Neural cell (in vitro differentiated cells): ENCODE measurements at regions not wholly inside any gene's neighbourhood (a gene's known extent, or its start where the extent isn't known, plus 50 kb on each side); places are given as distances from the start of the nearest gene placed in this dataset.

Experiments used
- H2AFZ ChIP-seq: fragments of 200-600, 300-800 bp; sonication (generic), shearing (Covaris generic); 2 replicates; pipeline ENCODE4 v1.6.0; 2014; ENCODE audit warnings: low read depth, mild to moderate bottlenecking, antibody characterized with exemption, low read length, moderate library complexity
- H3F3A ChIP-seq: fragments of 200-600 bp; shearing (Covaris generic); 2 replicates; pipeline ENCODE4 v1.6.1; 2016; ENCODE audit warnings: mild to moderate bottlenecking, moderate library complexity, mixed read lengths, antibody characterized with exemption, low read length; ENCODE audit not compliant: insufficient read depth, poor library complexity, severe bottlenecking
- H3K27ac ChIP-seq: fragments of 200-600, 300-800 bp; sonication (generic), shearing (Covaris generic); 2 replicates; pipeline ENCODE4 v1.5.1; 2014; ENCODE audit warnings: mild to moderate bottlenecking, low read length, moderate library complexity
- H3K27me3 ChIP-seq: fragments of 300-800, 200-600 bp; sonication (generic), shearing (Covaris generic); 2 replicates; pipeline ENCODE4 v1.6.0; 2014; ENCODE audit warnings: mild to moderate bottlenecking, low read depth, low read length, moderate library complexity; ENCODE audit not compliant: insufficient read depth
- H3K36me3 ChIP-seq: fragments of 300-800, 200-600 bp; sonication (generic), shearing (Covaris generic); 2 replicates; pipeline ENCODE4 v1.5.1; 2014; ENCODE audit warnings: mild to moderate bottlenecking, antibody characterized with exemption, low read length, moderate library complexity; ENCODE audit not compliant: insufficient read depth
- H3K4me2 ChIP-seq: fragments of 300-800, 200-600 bp; sonication (generic), shearing (Covaris generic); 2 replicates; pipeline ENCODE4 v1.6.0; 2014; ENCODE audit warnings: mild to moderate bottlenecking, low read length
- H3K4me3 ChIP-seq: fragments of 300-800, 200-600 bp; sonication (generic), shearing (Covaris generic); 2 replicates; pipeline ENCODE4 v1.5.1; 2014; ENCODE audit warnings: mild to moderate bottlenecking, low read length, moderate library complexity
- H3K79me2 ChIP-seq: fragments of 200-600 bp; shearing (Covaris generic); replicated peaks from 2 replicates; pipeline ENCODE4 v1.6.0; 2014; ENCODE audit warnings: mild to moderate bottlenecking, low read length, moderate library complexity; ENCODE audit not compliant: insufficient read depth
- H3K9ac ChIP-seq: fragments of 300-800, 200-600 bp; sonication (generic), shearing (Covaris generic); 2 replicates; pipeline ENCODE4 v1.6.1; 2016; ENCODE audit warnings: mild to moderate bottlenecking, low read length, mixed read lengths
- H3K9me2 ChIP-seq: fragments of 200-600 bp; shearing (Covaris generic); 2 replicates; pipeline ENCODE4 v1.6.1; 2016; ENCODE audit warnings: mild to moderate bottlenecking, low read length, mixed read lengths; ENCODE audit not compliant: insufficient read depth
- H3K9me3 ChIP-seq: fragments of 200-600, 300-800 bp; sonication (generic), shearing (Covaris generic); 2 replicates; pipeline ENCODE4 v1.6.1; 2016; ENCODE audit warnings: mild to moderate bottlenecking, mixed run types, low read length, moderate library complexity, mixed read lengths
- H4K20me1 ChIP-seq: fragments of 200-600 bp; shearing (Covaris generic); 2 replicates; pipeline ENCODE4 v1.6.1; 2016; ENCODE audit warnings: mild to moderate bottlenecking, mixed run types; ENCODE audit not compliant: insufficient read depth
- EP300 ChIP-seq: fragments of 450-650 bp; conservative IDR thresholded peaks from 2 replicates; pipeline ENCODE4 v1.6.1; 2014; ENCODE audit warnings: antibody characterized with exemption, mild to moderate bottlenecking, moderate library complexity; ENCODE audit not compliant: poor library complexity, severe bottlenecking
- EZH2 ChIP-seq: fragments of 200-600, 300-800 bp; shearing (Covaris generic), sonication (generic); IDR thresholded peaks from 2 replicates; pipeline ENCODE4 v1.6.1; 2014; ENCODE audit warnings: antibody characterized with exemption, low read length, borderline replicate concordance, mild to moderate bottlenecking; ENCODE audit not compliant: insufficient read depth, poor library complexity, severe bottlenecking
- MXI1 ChIP-seq: fragments of 450-650 bp; conservative IDR thresholded peaks from 2 replicates; pipeline ENCODE4 v1.6.1; 2014; ENCODE audit warnings: antibody characterized with exemption, mild to moderate bottlenecking; ENCODE audit not compliant: poor library complexity, severe bottlenecking
- POLR2AphosphoS5 ChIP-seq: IDR thresholded peaks from 2 replicates; pipeline ENCODE4 v1.6.1; 2012
- RAD21 ChIP-seq: fragments of 450-650 bp; conservative IDR thresholded peaks from 2 replicates; pipeline ENCODE4 v1.6.1; 2014; ENCODE audit warnings: antibody characterized with exemption, mild to moderate bottlenecking, moderate library complexity
- SMC3 ChIP-seq: fragments of 450-650 bp; conservative IDR thresholded peaks from 2 replicates; pipeline ENCODE4 v1.6.1; 2014; ENCODE audit warnings: antibody characterized with exemption, mild to moderate bottlenecking, moderate library complexity; ENCODE audit not compliant: poor library complexity
- TAF1 ChIP-seq: IDR thresholded peaks from 2 replicates; pipeline ENCODE4 v1.6.1; 2012; ENCODE audit warnings: low read depth
- TF ChIP-seq, protein P1 (sequence below): fragments of 450-650 bp; IDR thresholded peaks from 2 replicates; pipeline ENCODE4 v1.5.1; 2014; ENCODE audit warnings: antibody characterized with exemption, mild to moderate bottlenecking, moderate library complexity; ENCODE audit not compliant: poor library complexity, severe bottlenecking
- TF ChIP-seq, protein P2 (sequence below): IDR thresholded peaks from 2 replicates; pipeline ENCODE4 v1.6.1; 2012; ENCODE audit warnings: borderline replicate concordance

GRCh38 chr2:126769118-126769517 is 113.2 kb downstream of the GYPC start:
- no peak overlapping the region for H3K4me3 ChIP-seq
- no peak overlapping the region for H2AFZ ChIP-seq
- H3K27ac ChIP-seq = no peak overlapping the region
- H3K9ac ChIP-seq = no peak overlapping the region
- no peaks in the 10 kb centered on the region for H3K79me2 ChIP-seq
- no peaks in the 10 kb centered on the region for H4K20me1 ChIP-seq
- no peaks in the 10 kb centered on the region for H3K9me2 ChIP-seq
- no peak overlapping the region for H3K4me2 ChIP-seq
- no peaks in the 10 kb centered on the region for H3K27me3 ChIP-seq
- H3K36me3 ChIP-seq = no peaks in the 10 kb centered on the region
- no peaks in the 10 kb centered on the region for H3F3A ChIP-seq
- TF ChIP-seq EZH2 = no peak
- TF ChIP-seq TAF1 = no peak
- no peaks in the 10 kb centered on the region for H3K9me3 ChIP-seq

GRCh38 chr2:126770466-126770865 is 114.5 kb downstream of the GYPC start:
- no peaks in the 10 kb centered on the region for H3K9me3 ChIP-seq
- H3K79me2 ChIP-seq = no peaks in the 10 kb centered on the region
- no peak overlapping the region for H2AFZ ChIP-seq
- H3K9ac ChIP-seq = no peak overlapping the region
- H3K27ac ChIP-seq = no peak overlapping the region
- no peaks in the 10 kb centered on the region for H3K27me3 ChIP-seq
- TF ChIP-seq RAD21 = no peak
- no peak for TF ChIP-seq MXI1
- TF ChIP-seq EP300 = no peak
- TF ChIP-seq POLR2AphosphoS5 = no peak
- TF ChIP-seq TAF1 = no peak
- TF ChIP-seq, protein P1, sequence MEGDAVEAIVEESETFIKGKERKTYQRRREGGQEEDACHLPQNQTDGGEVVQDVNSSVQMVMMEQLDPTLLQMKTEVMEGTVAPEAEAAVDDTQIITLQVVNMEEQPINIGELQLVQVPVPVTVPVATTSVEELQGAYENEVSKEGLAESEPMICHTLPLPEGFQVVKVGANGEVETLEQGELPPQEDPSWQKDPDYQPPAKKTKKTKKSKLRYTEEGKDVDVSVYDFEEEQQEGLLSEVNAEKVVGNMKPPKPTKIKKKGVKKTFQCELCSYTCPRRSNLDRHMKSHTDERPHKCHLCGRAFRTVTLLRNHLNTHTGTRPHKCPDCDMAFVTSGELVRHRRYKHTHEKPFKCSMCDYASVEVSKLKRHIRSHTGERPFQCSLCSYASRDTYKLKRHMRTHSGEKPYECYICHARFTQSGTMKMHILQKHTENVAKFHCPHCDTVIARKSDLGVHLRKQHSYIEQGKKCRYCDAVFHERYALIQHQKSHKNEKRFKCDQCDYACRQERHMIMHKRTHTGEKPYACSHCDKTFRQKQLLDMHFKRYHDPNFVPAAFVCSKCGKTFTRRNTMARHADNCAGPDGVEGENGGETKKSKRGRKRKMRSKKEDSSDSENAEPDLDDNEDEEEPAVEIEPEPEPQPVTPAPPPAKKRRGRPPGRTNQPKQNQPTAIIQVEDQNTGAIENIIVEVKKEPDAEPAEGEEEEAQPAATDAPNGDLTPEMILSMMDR = no peak
- TF ChIP-seq, protein P2, sequence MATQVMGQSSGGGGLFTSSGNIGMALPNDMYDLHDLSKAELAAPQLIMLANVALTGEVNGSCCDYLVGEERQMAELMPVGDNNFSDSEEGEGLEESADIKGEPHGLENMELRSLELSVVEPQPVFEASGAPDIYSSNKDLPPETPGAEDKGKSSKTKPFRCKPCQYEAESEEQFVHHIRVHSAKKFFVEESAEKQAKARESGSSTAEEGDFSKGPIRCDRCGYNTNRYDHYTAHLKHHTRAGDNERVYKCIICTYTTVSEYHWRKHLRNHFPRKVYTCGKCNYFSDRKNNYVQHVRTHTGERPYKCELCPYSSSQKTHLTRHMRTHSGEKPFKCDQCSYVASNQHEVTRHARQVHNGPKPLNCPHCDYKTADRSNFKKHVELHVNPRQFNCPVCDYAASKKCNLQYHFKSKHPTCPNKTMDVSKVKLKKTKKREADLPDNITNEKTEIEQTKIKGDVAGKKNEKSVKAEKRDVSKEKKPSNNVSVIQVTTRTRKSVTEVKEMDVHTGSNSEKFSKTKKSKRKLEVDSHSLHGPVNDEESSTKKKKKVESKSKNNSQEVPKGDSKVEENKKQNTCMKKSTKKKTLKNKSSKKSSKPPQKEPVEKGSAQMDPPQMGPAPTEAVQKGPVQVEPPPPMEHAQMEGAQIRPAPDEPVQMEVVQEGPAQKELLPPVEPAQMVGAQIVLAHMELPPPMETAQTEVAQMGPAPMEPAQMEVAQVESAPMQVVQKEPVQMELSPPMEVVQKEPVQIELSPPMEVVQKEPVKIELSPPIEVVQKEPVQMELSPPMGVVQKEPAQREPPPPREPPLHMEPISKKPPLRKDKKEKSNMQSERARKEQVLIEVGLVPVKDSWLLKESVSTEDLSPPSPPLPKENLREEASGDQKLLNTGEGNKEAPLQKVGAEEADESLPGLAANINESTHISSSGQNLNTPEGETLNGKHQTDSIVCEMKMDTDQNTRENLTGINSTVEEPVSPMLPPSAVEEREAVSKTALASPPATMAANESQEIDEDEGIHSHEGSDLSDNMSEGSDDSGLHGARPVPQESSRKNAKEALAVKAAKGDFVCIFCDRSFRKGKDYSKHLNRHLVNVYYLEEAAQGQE = no peak
- no peak for TF ChIP-seq EZH2
- no peak for TF ChIP-seq SMC3
- H3K9me2 ChIP-seq = no peaks in the 10 kb centered on the region
- H3F3A ChIP-seq = no peaks in the 10 kb centered on the region
- no peaks in the 10 kb centered on the region for H3K36me3 ChIP-seq
- no peak overlapping the region for H3K4me2 ChIP-seq
- H3K4me3 ChIP-seq = no peak overlapping the region
- no peaks in the 10 kb centered on the region for H4K20me1 ChIP-seq

DNA sequence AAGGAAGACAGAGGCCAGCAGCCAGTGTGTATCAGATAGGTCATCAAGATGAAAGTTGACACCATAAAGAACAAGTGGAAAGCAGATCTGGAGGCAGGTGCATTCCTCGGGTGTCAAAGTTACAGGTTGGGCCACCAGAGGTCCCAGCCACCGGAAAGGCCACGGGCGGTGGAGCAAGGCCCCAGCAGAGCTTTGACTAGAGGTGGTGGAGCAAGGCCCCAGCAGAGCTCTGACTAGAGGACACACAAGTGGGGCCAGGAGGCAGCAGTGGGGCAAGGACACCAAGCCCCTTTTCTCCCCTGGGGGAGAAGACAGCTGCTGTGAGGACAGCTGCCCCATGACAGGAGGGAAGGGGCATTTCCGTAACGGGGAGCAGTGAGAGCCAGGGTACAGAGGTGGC is 115.1 kb downstream of the GYPC start:
- H3K79me2 ChIP-seq = no peaks in the 10 kb centered on the region

More for the DNA sequence above, 115.1 kb downstream of the GYPC start:
- Histone ChIP-seq H3K4me2 (no peak overlapping the region), H3K27ac (no peak overlapping the region), H3K9ac (no peak overlapping the region), H3F3A (no peaks in the 10 kb centered on the region), H2AFZ (no peak overlapping the region), H3K36me3 (no peaks in the 10 kb centered on the region), H3K4me3 (no peak overlapping the region), H3K27me3 (no peaks in the 10 kb centered on the region), H3K9me3 (no peaks in the 10 kb centered on the region), H3K9me2 (no peaks in the 10 kb centered on the region), H4K20me1 (no peaks in the 10 kb centered on the region)
- TF ChIP-seq EP300 (no peak), POLR2AphosphoS5 (no peak), SMC3 (no peak), RAD21 (no peak), TAF1 (no peak), MXI1 (no peak), EZH2 (no peak)
- TF ChIP-seq, protein P2 = no peak
- TF ChIP-seq, protein P1 = no peak
